PFSK-1 (cell line): ENCODE measurements at regions not wholly inside any gene's neighbourhood (a gene's known extent, or its start where the extent isn't known, plus 50 kb on each side); places are given as distances from the start of the nearest gene placed in this dataset.

Experiments used
- POLR2AphosphoS5 ChIP-seq: IDR thresholded peaks from 2 replicates; pipeline ENCODE4 v1.6.1; 2012; ENCODE audit warnings: low read depth, mild to moderate bottlenecking, control low read depth, low read length, moderate library complexity
- TAF1 ChIP-seq: IDR thresholded peaks from 2 replicates; pipeline ENCODE4 v1.6.1; 2012; ENCODE audit warnings: low read length, control low read depth, borderline replicate concordance; ENCODE audit not compliant: insufficient read depth

DNA sequence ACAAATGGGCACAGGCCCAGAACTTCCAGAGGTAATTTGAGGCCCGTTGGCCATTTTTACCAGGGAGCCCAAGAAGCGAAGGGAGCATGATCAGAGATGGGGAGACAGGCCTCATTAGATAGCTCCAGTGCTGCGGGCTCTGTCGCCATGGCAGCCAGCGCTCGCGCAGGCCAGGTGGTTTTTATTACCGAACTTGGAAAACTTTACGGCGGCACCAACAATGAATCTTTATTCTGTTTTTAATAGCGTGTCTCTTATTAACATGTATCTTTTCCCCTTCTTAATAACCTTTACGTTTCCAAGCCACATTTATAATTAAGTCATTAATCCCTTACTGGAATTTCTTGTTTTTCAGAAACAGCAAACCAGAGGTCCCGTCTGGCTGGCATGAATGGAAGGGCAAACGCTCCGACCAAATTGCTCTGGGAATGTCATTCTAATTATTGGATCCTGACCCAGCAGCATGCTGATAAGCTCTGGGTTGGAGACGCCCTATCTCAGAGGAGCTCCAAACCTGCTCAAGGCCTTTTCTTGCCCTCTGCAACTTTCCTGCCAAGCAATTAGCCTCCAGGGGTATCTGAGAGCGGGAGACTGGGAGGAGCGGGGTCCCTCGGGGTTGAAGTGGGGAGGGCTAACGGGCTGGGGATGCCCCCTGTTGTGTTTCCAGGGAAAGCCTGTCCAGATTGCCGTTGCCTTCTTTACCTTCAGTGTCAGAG, 256.4 kb downstream of the TLE3 start:
- TF ChIP-seq TAF1 (no peak), POLR2AphosphoS5 (no peak)
